ENCODE measurements at regions not wholly inside any gene's neighbourhood (a gene's known extent, or its start where the extent isn't known, plus 50 kb on each side); places are given as distances from the start of the nearest gene placed in this dataset.

DNA sequence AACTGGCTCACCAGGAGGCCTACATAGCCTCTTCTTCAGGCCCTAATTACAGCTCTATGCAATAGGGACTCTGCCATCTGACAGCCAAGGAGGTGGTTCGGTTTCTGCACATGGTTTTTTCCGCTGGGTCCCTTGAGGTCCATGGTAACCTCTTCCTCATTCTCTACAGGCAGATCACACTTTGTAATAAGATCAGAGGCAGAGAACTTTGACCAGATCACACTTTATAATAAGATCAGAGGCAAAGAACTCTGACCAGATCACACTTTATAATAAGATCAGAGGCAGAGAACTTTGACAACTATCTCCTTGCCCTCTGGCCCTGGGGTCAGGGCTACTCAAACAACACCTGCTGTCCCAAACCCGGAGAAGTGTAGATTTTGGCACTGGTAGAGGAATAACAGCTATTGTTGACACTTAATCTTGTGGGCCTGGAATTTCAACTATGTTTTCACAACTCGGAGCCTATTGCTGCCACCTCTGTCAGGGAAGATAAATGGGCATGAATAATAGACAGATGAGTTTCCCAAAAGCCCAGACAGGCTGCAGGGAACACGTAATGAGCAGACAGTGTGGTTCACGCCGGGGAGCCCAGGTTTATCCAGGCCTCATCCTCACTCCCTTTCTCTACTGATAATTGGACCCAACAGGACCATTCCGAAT lies 246.1 kb downstream of the UQCRFS1 start:
- H3K36me3 ChIP-seq (ENCODE audit: insufficient read depth, low read depth, low read length) = no peaks in the 10 kb centered on the region
- no peaks in the 10 kb centered on the region for H3K9me3 ChIP-seq (ENCODE audit: insufficient read depth, low read depth, low read length)
- H3K27ac ChIP-seq (ENCODE audit: low read length) = no peak overlapping the region
- no peak overlapping the region for H3K4me3 ChIP-seq (ENCODE audit: low read length)
- H3K9ac ChIP-seq (ENCODE audit: low read depth, low read length) = no peak overlapping the region
- H3K27me3 ChIP-seq (ENCODE audit: insufficient read depth, low read length) = no peaks in the 10 kb centered on the region
- no peaks in the 10 kb centered on the region for H3K4me1 ChIP-seq (ENCODE audit: insufficient read depth, low read length)

DNA sequence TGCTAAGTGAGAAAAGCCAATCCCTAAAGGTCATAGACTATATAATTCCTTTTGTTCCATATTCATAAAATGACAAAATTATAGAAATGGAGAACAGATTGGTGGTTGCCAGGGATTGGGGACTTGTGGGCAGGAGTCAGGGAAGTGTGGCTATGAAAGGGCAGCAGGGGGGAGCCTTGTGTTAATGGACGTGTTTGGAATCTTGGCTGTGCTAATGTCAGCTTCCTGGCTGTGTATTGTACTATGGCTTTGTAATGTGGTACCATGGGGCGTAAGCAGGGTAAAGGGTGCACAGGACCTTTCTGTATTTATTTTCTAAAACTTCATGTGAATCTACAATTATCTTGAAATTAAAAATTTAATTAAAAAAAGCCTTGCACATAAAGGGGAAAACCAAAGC lies 248.5 kb downstream of the UQCRFS1 start:
- no peak overlapping the region for H3K9ac ChIP-seq (ENCODE audit: low read depth, low read length)
- H3K9me3 ChIP-seq (ENCODE audit: insufficient read depth, low read depth, low read length) = no peaks in the 10 kb centered on the region
- H3K36me3 ChIP-seq (ENCODE audit: insufficient read depth, low read depth, low read length) = no peaks in the 10 kb centered on the region
- H3K27me3 ChIP-seq (ENCODE audit: insufficient read depth, low read length) = no peaks in the 10 kb centered on the region
- H3K4me1 ChIP-seq (ENCODE audit: insufficient read depth, low read length) = no peaks in the 10 kb centered on the region
- no peak overlapping the region for H3K27ac ChIP-seq (ENCODE audit: low read length)
- H3K4me3 ChIP-seq (ENCODE audit: low read length) = no peak overlapping the region

DNA sequence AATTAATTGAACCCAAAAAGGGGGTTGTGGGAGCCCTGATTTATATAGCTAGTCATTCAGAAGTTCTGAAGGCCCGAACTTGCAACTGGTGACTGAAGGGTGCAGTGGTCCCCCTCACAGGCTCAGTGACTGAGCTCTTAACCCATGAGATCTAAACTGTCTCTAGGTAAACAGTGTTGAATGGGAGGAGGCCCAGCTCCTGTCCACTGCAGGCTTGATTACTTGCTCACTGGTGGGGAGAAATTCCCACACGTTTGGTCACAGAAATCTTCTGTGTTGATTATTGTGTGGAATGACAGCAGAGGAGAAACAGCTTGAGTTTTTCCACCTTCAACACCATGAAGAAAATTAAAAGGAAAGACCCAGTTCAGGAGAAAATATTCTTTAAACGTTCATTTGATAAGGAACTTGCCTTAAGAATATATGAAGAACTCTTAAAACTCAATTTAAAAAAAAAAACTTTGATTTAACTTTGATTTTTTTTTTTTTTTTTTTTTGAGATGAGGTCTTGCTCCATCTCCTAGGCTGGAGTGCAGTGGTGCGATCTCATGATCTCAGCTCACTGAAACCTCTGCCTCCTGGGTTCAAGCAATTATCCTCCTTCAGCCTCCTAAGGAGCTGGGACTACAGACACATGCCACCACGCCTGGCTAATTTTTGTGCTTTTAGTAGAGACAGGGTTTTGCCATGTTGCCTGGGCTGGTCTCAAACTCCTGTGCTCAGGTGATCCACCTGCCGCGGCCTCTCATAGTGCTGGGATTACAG lies 249.3 kb downstream of the UQCRFS1 start:
- no peaks in the 10 kb centered on the region for H3K27me3 ChIP-seq (ENCODE audit: insufficient read depth, low read length)
- no peak overlapping the region for H3K27ac ChIP-seq (ENCODE audit: low read length)

DNA sequence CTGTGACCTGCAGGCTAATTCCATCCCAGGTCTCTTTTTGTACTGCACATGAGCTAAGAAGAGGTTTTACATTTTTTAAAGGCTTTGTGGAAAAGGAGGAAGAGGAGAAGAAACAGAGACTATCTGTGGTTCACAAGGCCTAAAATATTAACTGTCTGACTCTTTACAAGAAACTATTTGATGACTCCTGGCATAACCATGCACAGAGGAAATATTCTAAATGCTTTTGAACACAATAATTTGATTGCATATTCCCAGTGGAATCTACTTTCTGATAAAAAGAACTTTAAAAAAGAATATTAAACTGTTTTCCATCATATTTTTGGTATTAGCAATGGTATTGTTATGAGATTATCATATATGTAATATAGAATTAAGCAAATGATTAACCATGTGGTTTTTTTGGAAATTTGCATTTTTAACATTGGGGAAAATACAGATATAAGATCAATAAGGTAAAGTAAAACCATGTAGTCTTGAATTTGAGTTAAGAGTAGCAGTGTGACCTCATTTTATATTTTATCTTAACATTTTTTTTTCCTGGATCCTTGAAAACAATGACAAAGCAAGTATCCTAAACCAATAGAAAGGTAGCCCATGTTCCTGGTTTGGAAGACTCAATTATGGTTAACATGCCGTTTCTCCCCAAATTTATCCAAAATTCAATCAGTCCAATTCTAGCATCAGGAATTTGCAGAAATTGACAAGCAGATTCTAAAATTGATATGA lies 251.0 kb downstream of the UQCRFS1 start:
- Histone ChIP-seq H3K4me1 (ENCODE audit: insufficient read depth, low read length) (no peaks in the 10 kb centered on the region), H3K36me3 (ENCODE audit: insufficient read depth, low read depth, low read length) (no peaks in the 10 kb centered on the region), H3K27ac (ENCODE audit: low read length) (no peak overlapping the region), H3K4me3 (ENCODE audit: low read length) (no peak overlapping the region), H3K27me3 (ENCODE audit: insufficient read depth, low read length) (no peaks in the 10 kb centered on the region), H3K9ac (ENCODE audit: low read depth, low read length) (no peak overlapping the region), H3K9me3 (ENCODE audit: insufficient read depth, low read depth, low read length) (peaks cover 15% of the 10 kb centered on the region; the same call in 1 of the 2 replicates)

More for the DNA sequence above, 249.3 kb downstream of the UQCRFS1 start:
- Histone ChIP-seq H3K9me3 (ENCODE audit: insufficient read depth, low read depth, low read length) (no peaks in the 10 kb centered on the region), H3K36me3 (ENCODE audit: insufficient read depth, low read depth, low read length) (no peaks in the 10 kb centered on the region), H3K4me3 (ENCODE audit: low read length) (no peak overlapping the region), H3K9ac (ENCODE audit: low read depth, low read length) (no peak overlapping the region), H3K4me1 (ENCODE audit: insufficient read depth, low read length) (no peaks in the 10 kb centered on the region)

DNA sequence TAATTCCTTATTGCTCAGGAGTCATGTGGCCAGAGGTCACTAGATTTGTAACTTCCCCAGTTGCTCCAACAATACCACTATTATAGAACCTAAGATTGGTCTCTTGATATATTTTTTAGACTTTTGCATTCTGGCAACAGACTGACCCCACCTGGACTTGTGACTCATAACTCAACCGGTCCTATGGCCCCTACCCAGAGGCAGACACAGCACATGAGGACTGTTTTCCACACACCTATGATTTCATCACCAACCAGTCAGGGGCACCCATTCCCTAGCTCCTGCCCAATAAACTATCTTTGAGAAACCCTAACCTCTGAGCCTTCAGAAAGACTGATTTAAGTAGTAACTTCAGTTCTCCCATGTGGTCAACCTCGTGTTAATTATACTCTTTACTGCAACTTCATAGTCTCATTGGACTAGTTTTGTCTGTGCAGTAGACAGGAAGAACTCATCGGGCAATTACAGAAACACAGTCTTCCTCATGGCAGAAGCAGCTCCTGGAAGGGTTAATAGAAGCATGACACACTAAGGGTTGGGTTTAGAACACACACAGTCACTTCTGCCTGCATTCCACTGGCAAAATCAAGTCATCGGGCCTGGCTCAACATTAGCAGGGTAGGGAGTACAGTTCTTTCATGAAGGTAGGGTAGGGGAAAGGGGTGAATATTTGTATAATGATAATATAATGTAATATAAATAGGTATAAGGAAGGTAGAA lies 251.8 kb downstream of the UQCRFS1 start:
- Histone ChIP-seq H3K9ac (ENCODE audit: low read depth, low read length) (no peak overlapping the region), H3K9me3 (ENCODE audit: insufficient read depth, low read depth, low read length) (peaks cover 15% of the 10 kb centered on the region; the same call in 1 of the 2 replicates), H3K4me3 (ENCODE audit: low read length) (no peak overlapping the region), H3K27ac (ENCODE audit: low read length) (no peak overlapping the region), H3K27me3 (ENCODE audit: insufficient read depth, low read length) (no peaks in the 10 kb centered on the region), H3K36me3 (ENCODE audit: insufficient read depth, low read depth, low read length) (no peaks in the 10 kb centered on the region), H3K4me1 (ENCODE audit: insufficient read depth, low read length) (no peaks in the 10 kb centered on the region)

DNA sequence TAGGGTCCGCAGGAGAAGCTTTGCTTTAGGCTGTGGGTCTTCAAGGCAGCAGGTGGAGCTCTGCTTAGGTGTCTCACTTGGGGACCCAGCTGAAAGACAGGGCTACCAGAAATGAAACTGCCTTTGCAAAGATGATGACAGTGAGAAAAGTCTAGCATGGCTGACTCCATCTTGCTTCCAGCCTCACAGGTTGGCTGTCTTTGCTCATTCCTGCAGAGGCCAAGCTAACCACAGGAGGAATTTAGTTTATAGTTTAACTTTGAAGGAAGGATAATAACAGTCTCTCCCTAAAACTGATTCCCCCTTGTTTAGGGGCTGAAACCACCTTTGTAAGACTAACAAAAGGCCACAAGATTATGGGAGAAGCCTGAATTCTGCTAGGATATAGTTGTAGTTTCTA lies 252.4 kb downstream of the UQCRFS1 start:
- Histone ChIP-seq H3K9me3 (ENCODE audit: insufficient read depth, low read depth, low read length) (peaks cover 15% of the 10 kb centered on the region; the same call in 1 of the 2 replicates), H3K4me3 (ENCODE audit: low read length) (no peak overlapping the region), H3K9ac (ENCODE audit: low read depth, low read length) (no peak overlapping the region), H3K4me1 (ENCODE audit: insufficient read depth, low read length) (no peaks in the 10 kb centered on the region), H3K36me3 (ENCODE audit: insufficient read depth, low read depth, low read length) (no peaks in the 10 kb centered on the region), H3K27ac (ENCODE audit: low read length) (no peak overlapping the region), H3K27me3 (ENCODE audit: insufficient read depth, low read length) (no peaks in the 10 kb centered on the region)

GRCh38 chr19:28956961-28957360 lies 256.0 kb downstream of the UQCRFS1 start:
- Histone ChIP-seq H3K4me1 (ENCODE audit: insufficient read depth, low read length) (no peaks in the 10 kb centered on the region), H3K9ac (ENCODE audit: low read depth, low read length) (no peak overlapping the region), H3K4me3 (ENCODE audit: low read length) (no peak overlapping the region), H3K27me3 (ENCODE audit: insufficient read depth, low read length) (no peaks in the 10 kb centered on the region), H3K27ac (ENCODE audit: low read length) (no peak overlapping the region), H3K9me3 (ENCODE audit: insufficient read depth, low read depth, low read length) (peaks cover 15% of the 10 kb centered on the region; the same call in 1 of the 2 replicates), H3K36me3 (ENCODE audit: insufficient read depth, low read depth, low read length) (no peaks in the 10 kb centered on the region)

DNA sequence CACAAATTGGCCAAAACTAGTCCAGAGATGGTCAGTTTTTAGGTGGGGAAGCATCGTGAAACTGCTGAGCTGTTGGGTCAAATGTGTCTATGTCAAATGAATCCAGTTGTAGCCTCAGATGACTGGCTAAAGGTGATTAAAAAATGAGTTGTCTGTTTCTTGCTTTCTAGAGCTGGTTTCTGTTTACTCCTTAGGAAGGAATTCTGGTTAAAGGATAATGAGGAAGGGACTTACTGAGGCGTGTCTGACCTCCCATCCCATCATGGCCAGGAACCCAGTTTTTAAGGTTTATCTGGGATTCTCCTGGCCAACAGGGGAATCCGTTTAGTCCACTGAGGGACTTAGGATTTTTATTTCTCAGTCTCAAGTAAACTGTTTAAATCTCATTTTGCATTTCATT lies 256.5 kb downstream of the UQCRFS1 start:
- no peaks in the 10 kb centered on the region for H3K27me3 ChIP-seq (ENCODE audit: insufficient read depth, low read length)
- H3K9me3 ChIP-seq (ENCODE audit: insufficient read depth, low read depth, low read length) = peaks cover 15% of the 10 kb centered on the region; the same call in 1 of the 2 replicates
- H3K4me1 ChIP-seq (ENCODE audit: insufficient read depth, low read length) = no peaks in the 10 kb centered on the region
- H3K27ac ChIP-seq (ENCODE audit: low read length) = no peak overlapping the region
- H3K9ac ChIP-seq (ENCODE audit: low read depth, low read length) = no peak overlapping the region
- no peak overlapping the region for H3K4me3 ChIP-seq (ENCODE audit: low read length)
- H3K36me3 ChIP-seq (ENCODE audit: insufficient read depth, low read depth, low read length) = no peaks in the 10 kb centered on the region

GRCh38 chr19:28949535-28949934 lies 263.4 kb downstream of the UQCRFS1 start:
- H3K36me3 ChIP-seq (ENCODE audit: insufficient read depth, low read depth, low read length) = no peaks in the 10 kb centered on the region
- no peak overlapping the region for H3K9ac ChIP-seq (ENCODE audit: low read depth, low read length)
- H3K4me3 ChIP-seq (ENCODE audit: low read length) = no peak overlapping the region
- no peaks in the 10 kb centered on the region for H3K27me3 ChIP-seq (ENCODE audit: insufficient read depth, low read length)
- H3K9me3 ChIP-seq (ENCODE audit: insufficient read depth, low read depth, low read length) = no peaks in the 10 kb centered on the region
- H3K27ac ChIP-seq (ENCODE audit: low read length) = no peak overlapping the region
- no peaks in the 10 kb centered on the region for H3K4me1 ChIP-seq (ENCODE audit: insufficient read depth, low read length)

DNA sequence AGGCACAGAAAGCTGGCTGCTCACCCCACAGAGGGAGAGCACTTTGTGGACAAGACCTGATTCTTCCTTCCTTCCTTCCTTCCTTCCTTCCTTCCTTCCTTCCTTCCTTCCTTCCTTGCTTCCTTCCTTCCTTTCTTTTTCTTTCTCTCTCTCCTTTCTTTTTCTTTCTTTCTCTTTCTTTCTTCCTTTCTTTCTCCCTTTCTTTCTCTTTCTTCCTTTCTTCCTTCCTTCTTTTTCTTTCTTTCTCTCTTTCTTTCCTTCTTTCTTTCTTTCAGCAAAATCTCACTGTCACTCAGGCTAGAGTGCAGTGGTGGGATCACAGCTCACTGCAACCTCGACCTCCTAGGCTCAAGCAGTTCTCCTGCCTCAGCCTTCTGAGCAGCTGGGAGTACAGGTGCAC lies 263.9 kb downstream of the UQCRFS1 start:
- no peaks in the 10 kb centered on the region for H3K27me3 ChIP-seq (ENCODE audit: insufficient read depth, low read length)
- H3K27ac ChIP-seq (ENCODE audit: low read length) = no peak overlapping the region
- no peaks in the 10 kb centered on the region for H3K9me3 ChIP-seq (ENCODE audit: insufficient read depth, low read depth, low read length)
- H3K36me3 ChIP-seq (ENCODE audit: insufficient read depth, low read depth, low read length) = no peaks in the 10 kb centered on the region
- no peak overlapping the region for H3K4me3 ChIP-seq (ENCODE audit: low read length)
- no peak overlapping the region for H3K9ac ChIP-seq (ENCODE audit: low read depth, low read length)
- no peaks in the 10 kb centered on the region for H3K4me1 ChIP-seq (ENCODE audit: insufficient read depth, low read length)

DNA sequence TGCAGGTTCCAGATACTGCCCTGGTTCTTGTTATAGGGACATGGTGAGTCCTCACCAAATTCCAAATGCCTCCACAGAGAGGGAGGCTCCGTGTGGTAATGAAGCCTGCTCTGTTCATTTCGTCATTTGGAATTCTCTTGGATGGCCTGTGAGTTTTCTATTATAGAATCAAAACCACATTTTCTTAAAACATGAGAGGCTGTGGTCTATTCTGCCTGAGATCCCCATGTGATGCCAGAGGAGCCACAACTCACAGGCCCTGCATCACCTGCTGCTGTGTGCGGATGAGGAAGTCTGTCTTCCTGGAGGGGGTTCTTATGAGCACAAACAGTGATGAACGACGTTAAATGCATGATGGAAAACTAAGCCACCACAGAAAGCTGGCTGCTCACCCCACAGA lies 264.4 kb downstream of the UQCRFS1 start:
- Histone ChIP-seq H3K27me3 (ENCODE audit: insufficient read depth, low read length) (no peaks in the 10 kb centered on the region), H3K4me1 (ENCODE audit: insufficient read depth, low read length) (no peaks in the 10 kb centered on the region), H3K4me3 (ENCODE audit: low read length) (no peak overlapping the region), H3K9ac (ENCODE audit: low read depth, low read length) (no peak overlapping the region), H3K36me3 (ENCODE audit: insufficient read depth, low read depth, low read length) (no peaks in the 10 kb centered on the region), H3K9me3 (ENCODE audit: insufficient read depth, low read depth, low read length) (no peaks in the 10 kb centered on the region), H3K27ac (ENCODE audit: low read length) (no peak overlapping the region)
